DND-41 (cell line): ENCODE measurements at regions not wholly inside any gene's neighbourhood (a gene's known extent, or its start where the extent isn't known, plus 50 kb on each side); places are given as distances from the start of the nearest gene placed in this dataset.

Experiments
- ATAC-seq: fragments of 200-7000 bp; cut with Tn5 transposase; 3 replicates; pipeline ENCODE4 v1.9.1; 2021; ENCODE audit warnings: low read depth; ENCODE audit not compliant: insufficient read depth
- DNase-seq: peaks from one replicate; pipeline ENCODE4 v3.0.0-alpha.2; 2020
- H2AFZ ChIP-seq: 2 replicates; pipeline ENCODE4 v1.6.0; 2012; ENCODE audit warnings: low read depth, low read length
- H3K27ac ChIP-seq: 2 replicates; pipeline ENCODE4 v1.5.1; 2012; ENCODE audit warnings: low read length, inconsistent platforms
- H3K27me3 ChIP-seq: fragments of 200-600 bp; sonication (generic); 2 replicates; pipeline ENCODE4 v1.6.0; 2012; ENCODE audit warnings: low read length, mild to moderate bottlenecking, inconsistent platforms; ENCODE audit not compliant: insufficient read depth, poor library complexity
- H3K36me3 ChIP-seq: 2 replicates; pipeline ENCODE4 v1.5.1; 2012; ENCODE audit warnings: low read length, inconsistent platforms; ENCODE audit not compliant: insufficient read depth
- H3K4me1 ChIP-seq: 2 replicates; pipeline ENCODE4 v1.5.1; 2012; ENCODE audit warnings: mild to moderate bottlenecking, low read length; ENCODE audit not compliant: insufficient read depth
- H3K4me2 ChIP-seq: 2 replicates; pipeline ENCODE4 v1.6.0; 2012; ENCODE audit warnings: mild to moderate bottlenecking, moderate library complexity, low read length, inconsistent platforms; ENCODE audit not compliant: insufficient read depth
- H3K4me3 ChIP-seq, 2 experiments: fragments of 200-600 bp in 1 of 2; shearing (Covaris generic) in 1 of 2; 2 replicates each; pipeline ENCODE4 v1.5.1; 2012 to 2016; ENCODE audit warnings: inconsistent platforms in 2 of 2, low read length in 2 of 2, mild to moderate bottlenecking in 2 of 2, low read depth in 1 of 2, moderate library complexity in 1 of 2
- H3K79me2 ChIP-seq: 2 replicates; pipeline ENCODE4 v1.6.0; 2012; ENCODE audit warnings: low read length, inconsistent platforms; ENCODE audit not compliant: insufficient read depth
- H3K9ac ChIP-seq: 2 replicates; pipeline ENCODE4 v1.6.0; 2012; ENCODE audit warnings: low read depth, mild to moderate bottlenecking, inconsistent platforms, low read length, moderate library complexity
- H3K9me3 ChIP-seq: 2 replicates; pipeline ENCODE4 v1.5.1; 2012; ENCODE audit warnings: low read length, moderate library complexity, mild to moderate bottlenecking, inconsistent platforms; ENCODE audit not compliant: insufficient read depth, severe bottlenecking
- H4K20me1 ChIP-seq: 2 replicates; pipeline ENCODE4 v1.6.0; 2012; ENCODE audit warnings: low read length; ENCODE audit not compliant: insufficient read depth
- EZH2 ChIP-seq: IDR thresholded peaks from 3 replicates; pipeline ENCODE4 v1.6.1; 2012; ENCODE audit warnings: borderline replicate concordance, low read depth, mild to moderate bottlenecking, moderate library complexity, low read length, inconsistent platforms; ENCODE audit not compliant: severe bottlenecking
- TF ChIP-seq, protein P1 (sequence below): IDR thresholded peaks from 2 replicates; pipeline ENCODE4 v1.5.1; 2012; ENCODE audit warnings: borderline replicate concordance, low read length, moderate library complexity, mild to moderate bottlenecking; ENCODE audit not compliant: poor library complexity, severe bottlenecking; ENCODE audit errors: extremely low read depth

DNA sequence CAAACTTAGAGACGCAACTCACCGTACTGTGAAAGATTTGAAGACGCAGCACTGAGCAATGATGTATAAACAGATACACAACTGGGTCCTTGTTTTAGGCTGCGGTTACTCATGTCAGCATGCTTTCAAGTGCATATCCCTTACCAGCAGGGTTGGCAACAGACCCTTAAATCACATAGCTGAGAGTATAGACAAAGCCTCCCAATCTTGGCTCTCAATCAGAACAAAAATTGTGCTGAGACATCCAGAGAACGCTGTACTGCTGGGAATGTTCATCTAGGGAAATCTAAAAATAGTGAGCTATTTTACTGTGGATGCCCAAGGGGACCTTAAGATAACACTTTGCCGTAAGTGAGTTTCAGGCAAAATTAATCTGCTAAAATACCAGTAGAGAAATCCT, 84.4 kb upstream of the NUDT7 start:
- Histone ChIP-seq H3K4me2 (no peak overlapping the region), H3K79me2 (no peaks in the 10 kb centered on the region), H3K9ac (no peak overlapping the region), H4K20me1 (no peaks in the 10 kb centered on the region), H3K27me3 (peaks cover 3% of the 10 kb centered on the region), H3K9me3 (no peaks in the 10 kb centered on the region), H3K4me1 (no peaks in the 10 kb centered on the region), H3K4me3 (no peak overlapping the region), H3K27ac (no peak overlapping the region), H3K36me3 (no peaks in the 10 kb centered on the region), H2AFZ (no peak overlapping the region)
- TF ChIP-seq EZH2, result no peak
- TF ChIP-seq, protein P1, sequence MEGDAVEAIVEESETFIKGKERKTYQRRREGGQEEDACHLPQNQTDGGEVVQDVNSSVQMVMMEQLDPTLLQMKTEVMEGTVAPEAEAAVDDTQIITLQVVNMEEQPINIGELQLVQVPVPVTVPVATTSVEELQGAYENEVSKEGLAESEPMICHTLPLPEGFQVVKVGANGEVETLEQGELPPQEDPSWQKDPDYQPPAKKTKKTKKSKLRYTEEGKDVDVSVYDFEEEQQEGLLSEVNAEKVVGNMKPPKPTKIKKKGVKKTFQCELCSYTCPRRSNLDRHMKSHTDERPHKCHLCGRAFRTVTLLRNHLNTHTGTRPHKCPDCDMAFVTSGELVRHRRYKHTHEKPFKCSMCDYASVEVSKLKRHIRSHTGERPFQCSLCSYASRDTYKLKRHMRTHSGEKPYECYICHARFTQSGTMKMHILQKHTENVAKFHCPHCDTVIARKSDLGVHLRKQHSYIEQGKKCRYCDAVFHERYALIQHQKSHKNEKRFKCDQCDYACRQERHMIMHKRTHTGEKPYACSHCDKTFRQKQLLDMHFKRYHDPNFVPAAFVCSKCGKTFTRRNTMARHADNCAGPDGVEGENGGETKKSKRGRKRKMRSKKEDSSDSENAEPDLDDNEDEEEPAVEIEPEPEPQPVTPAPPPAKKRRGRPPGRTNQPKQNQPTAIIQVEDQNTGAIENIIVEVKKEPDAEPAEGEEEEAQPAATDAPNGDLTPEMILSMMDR, result no peak
- ATAC-seq (no peak), DNase-seq (no peak)

GRCh38 chr16:77643176-77643575, 79.1 kb upstream of the NUDT7 start:
- DNase-seq (no peak), ATAC-seq (no peak)
- Histone ChIP-seq H3K4me3 (no peak overlapping the region), H3K27ac (no peak overlapping the region), H4K20me1 (no peaks in the 10 kb centered on the region), H3K4me2 (no peak overlapping the region), H3K9ac (no peak overlapping the region), H3K9me3 (no peaks in the 10 kb centered on the region), H3K4me1 (no peaks in the 10 kb centered on the region), H3K27me3 (no peaks in the 10 kb centered on the region), H2AFZ (no peak overlapping the region), H3K79me2 (no peaks in the 10 kb centered on the region), H3K36me3 (no peaks in the 10 kb centered on the region)
- no peak for TF ChIP-seq EZH2
- TF ChIP-seq, protein P1, result no peak

DNA sequence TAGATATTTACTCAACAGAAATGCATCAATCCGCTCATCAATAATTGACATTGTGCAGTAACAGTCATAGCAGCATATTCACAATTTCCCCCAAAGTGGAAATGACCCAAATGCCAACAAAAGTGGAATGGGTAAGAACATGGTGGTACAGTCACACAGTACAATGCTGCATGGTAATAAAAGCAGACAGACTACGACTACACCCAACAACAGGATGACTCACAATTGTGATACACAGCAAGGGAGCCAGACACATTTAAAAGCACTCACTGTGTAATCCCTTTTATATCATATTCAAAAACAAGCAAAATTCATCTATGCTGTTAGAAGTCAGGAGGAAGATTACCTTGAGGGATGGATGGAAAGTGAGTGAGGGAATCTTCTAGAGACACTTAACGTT, 76.5 kb upstream of the NUDT7 start:
- no peak for TF ChIP-seq EZH2
- TF ChIP-seq, protein P1, result no peak

DNA sequence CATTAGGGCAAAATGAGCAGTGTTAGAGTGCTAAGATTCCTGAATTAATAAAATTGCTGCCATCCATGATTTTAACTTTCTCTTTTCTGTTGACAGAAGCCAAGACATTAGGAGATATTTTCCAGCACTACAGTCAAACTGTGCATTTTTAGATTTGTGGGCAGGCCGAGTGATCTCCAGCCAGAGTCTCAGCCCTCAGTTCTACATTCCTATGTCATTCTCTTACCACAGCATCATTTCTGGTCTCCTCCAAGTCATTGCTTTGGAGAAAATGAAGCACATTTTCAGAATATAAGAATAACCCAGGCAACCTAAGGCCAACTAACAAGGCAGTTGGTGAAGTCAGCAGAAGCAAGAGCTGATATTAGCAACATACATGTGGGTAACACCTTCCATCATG, 74.6 kb upstream of the NUDT7 start:
- peaks cover 3% of the 10 kb centered on the region for H3K27me3 ChIP-seq
- TF ChIP-seq, protein P1, result no peak
- no peak for TF ChIP-seq EZH2

More for the DNA sequence above, 76.5 kb upstream of the NUDT7 start:
- Histone ChIP-seq H3K9ac (no peak overlapping the region), H3K4me2 (no peak overlapping the region), H3K36me3 (no peaks in the 10 kb centered on the region), H4K20me1 (no peaks in the 10 kb centered on the region), H3K79me2 (no peaks in the 10 kb centered on the region), H3K4me3 (no peak overlapping the region), H2AFZ (no peak overlapping the region), H3K9me3 (no peaks in the 10 kb centered on the region), H3K27ac (no peak overlapping the region), H3K4me1 (no peaks in the 10 kb centered on the region), H3K27me3 (peaks cover 2% of the 10 kb centered on the region)
- ATAC-seq (no peak), DNase-seq (no peak)

More for the DNA sequence above, 74.6 kb upstream of the NUDT7 start:
- DNase-seq (no peak), ATAC-seq (no peak)
- H3K36me3 ChIP-seq, result no peaks in the 10 kb centered on the region
- no peak overlapping the region for H3K4me2 ChIP-seq
- H3K9ac ChIP-seq, result no peak overlapping the region
- no peaks in the 10 kb centered on the region for H4K20me1 ChIP-seq
- no peak overlapping the region for H2AFZ ChIP-seq
- H3K79me2 ChIP-seq, result no peaks in the 10 kb centered on the region
- H3K4me1 ChIP-seq, result no peaks in the 10 kb centered on the region
- no peak overlapping the region for H3K4me3 ChIP-seq
- no peak overlapping the region for H3K27ac ChIP-seq
- H3K9me3 ChIP-seq, result no peaks in the 10 kb centered on the region
